ENCODE measurements at regions not wholly inside any gene's neighbourhood (a gene's known extent, or its start where the extent isn't known, plus 50 kb on each side); places are given as distances from the start of the nearest gene placed in this dataset.

DNA sequence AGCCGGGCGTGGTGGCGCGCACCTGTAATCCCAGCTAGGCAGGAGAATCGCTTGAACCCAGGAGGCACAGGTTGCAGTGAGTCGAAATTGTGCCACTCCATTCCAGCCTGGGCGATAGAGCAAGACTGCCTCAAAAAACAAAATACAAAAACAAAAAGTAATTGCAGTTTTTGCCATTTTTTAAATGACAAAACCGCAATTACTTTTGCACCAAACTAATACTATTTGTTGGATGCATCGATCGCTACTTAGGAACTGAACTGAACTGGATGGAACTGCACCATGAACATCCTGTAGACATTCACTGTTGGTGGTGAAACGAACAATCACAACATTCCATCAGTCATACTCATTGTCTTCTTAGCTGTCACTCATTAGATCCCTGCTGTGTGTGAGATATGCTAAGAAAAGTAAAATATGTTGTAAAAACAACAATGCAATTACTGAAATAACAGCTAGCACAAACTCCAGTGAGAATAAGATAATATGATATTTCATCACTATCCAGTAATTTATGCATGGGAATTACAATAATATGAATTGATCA lies 341.2 kb downstream of the ACTR3B start:
- Histone ChIP-seq H3K36me3 (ENCODE audit: insufficient read depth, low read length) (no peaks in the 10 kb centered on the region), H3K4me2 (ENCODE audit: low read length) (no peak overlapping the region), H3K27me3 (ENCODE audit: insufficient read depth, low read length) (no peaks in the 10 kb centered on the region), H3K9me3 (ENCODE audit: insufficient read depth, low read depth, low read length) (peaks cover 3% of the 10 kb centered on the region), H3K27ac (ENCODE audit: low read depth, low read length) (no peak overlapping the region), H3K4me1 (ENCODE audit: insufficient read depth, low read length) (no peaks in the 10 kb centered on the region), H2AFZ (ENCODE audit: low read depth, low read length) (no peak overlapping the region), H3K4me3 (ENCODE audit: insufficient read depth, low read depth, low read length) (no peak overlapping the region), H4K20me1 (ENCODE audit: insufficient read depth, low read length) (no peaks in the 10 kb centered on the region), H3K79me2 (ENCODE audit: insufficient read depth, low read length) (no peaks in the 10 kb centered on the region), H3K9ac (ENCODE audit: low read length) (no peak overlapping the region)
- FAIRE-seq: no peak
- H3K27me3 Mint-ChIP-seq (ENCODE audit: low read depth, unreplicated experiment): peaks cover 18% of the 10 kb centered on the region
- H3K4me1 Mint-ChIP-seq (ENCODE audit: low read depth, unreplicated experiment): no peaks in the 10 kb centered on the region
- TF ChIP-seq, protein P1, sequence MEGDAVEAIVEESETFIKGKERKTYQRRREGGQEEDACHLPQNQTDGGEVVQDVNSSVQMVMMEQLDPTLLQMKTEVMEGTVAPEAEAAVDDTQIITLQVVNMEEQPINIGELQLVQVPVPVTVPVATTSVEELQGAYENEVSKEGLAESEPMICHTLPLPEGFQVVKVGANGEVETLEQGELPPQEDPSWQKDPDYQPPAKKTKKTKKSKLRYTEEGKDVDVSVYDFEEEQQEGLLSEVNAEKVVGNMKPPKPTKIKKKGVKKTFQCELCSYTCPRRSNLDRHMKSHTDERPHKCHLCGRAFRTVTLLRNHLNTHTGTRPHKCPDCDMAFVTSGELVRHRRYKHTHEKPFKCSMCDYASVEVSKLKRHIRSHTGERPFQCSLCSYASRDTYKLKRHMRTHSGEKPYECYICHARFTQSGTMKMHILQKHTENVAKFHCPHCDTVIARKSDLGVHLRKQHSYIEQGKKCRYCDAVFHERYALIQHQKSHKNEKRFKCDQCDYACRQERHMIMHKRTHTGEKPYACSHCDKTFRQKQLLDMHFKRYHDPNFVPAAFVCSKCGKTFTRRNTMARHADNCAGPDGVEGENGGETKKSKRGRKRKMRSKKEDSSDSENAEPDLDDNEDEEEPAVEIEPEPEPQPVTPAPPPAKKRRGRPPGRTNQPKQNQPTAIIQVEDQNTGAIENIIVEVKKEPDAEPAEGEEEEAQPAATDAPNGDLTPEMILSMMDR (IDR thresholded peaks at IDR 0.05; ENCODE audit: insufficient read depth, low read depth, low read length): no peak
- TF ChIP-seq EZH2 (IDR thresholded peaks at IDR 0.05; ENCODE audit: insufficient read depth, low read length): no peak
- DNase-seq (ENCODE audit: low read depth): no peak
- H3K9me3 Mint-ChIP-seq (ENCODE audit: unreplicated experiment): no peaks in the 10 kb centered on the region
- H3K4me3 Mint-ChIP-seq (ENCODE audit: unreplicated experiment): no peak overlapping the region
- no peak overlapping the region for H3K27ac Mint-ChIP-seq (ENCODE audit: unreplicated experiment)
- no peaks in the 10 kb centered on the region for H3K36me3 Mint-ChIP-seq (ENCODE audit: low read depth, unreplicated experiment)

DNA sequence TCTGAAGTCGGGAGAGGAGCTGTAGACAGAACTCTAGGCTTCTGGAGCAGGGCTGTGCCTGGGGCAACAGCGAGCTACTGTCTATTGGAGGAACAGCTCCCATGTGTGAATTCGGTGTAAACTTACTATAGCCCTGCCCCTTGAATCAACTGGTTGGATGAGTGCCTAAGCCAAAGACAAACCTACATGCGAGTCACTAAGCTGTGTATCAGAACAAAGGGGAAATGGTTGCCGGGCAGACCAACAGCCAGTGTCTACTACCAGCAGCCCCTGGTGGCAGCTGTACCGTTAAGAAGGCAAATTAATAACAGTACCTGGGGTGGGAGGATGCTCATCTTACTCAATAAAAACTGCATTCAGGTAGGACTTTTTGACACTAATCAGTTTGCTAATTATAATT lies 343.6 kb downstream of the ACTR3B start:
- no peaks in the 10 kb centered on the region for H3K36me3 ChIP-seq (ENCODE audit: insufficient read depth, low read length)
- Mint-ChIP-seq H3K27ac (ENCODE audit: unreplicated experiment) (no peak overlapping the region), H3K9me3 (ENCODE audit: unreplicated experiment) (peaks cover 3% of the 10 kb centered on the region), H3K4me3 (ENCODE audit: unreplicated experiment) (no peak overlapping the region), H3K27me3 (ENCODE audit: low read depth, unreplicated experiment) (peaks cover 19% of the 10 kb centered on the region), H3K36me3 (ENCODE audit: low read depth, unreplicated experiment) (no peaks in the 10 kb centered on the region), H3K4me1 (ENCODE audit: low read depth, unreplicated experiment) (no peaks in the 10 kb centered on the region)
- FAIRE-seq (no peak), DNase-seq (ENCODE audit: low read depth) (no peak)
- H2AFZ ChIP-seq (ENCODE audit: low read depth, low read length): no peak overlapping the region
- H3K4me3 ChIP-seq (ENCODE audit: insufficient read depth, low read depth, low read length): no peak overlapping the region
- H3K27me3 ChIP-seq (ENCODE audit: insufficient read depth, low read length): no peaks in the 10 kb centered on the region
- H3K79me2 ChIP-seq (ENCODE audit: insufficient read depth, low read length): no peaks in the 10 kb centered on the region
- peaks cover 8% of the 10 kb centered on the region for H3K9me3 ChIP-seq (ENCODE audit: insufficient read depth, low read depth, low read length)
- no peaks in the 10 kb centered on the region for H3K4me1 ChIP-seq (ENCODE audit: insufficient read depth, low read length)
- H4K20me1 ChIP-seq (ENCODE audit: insufficient read depth, low read length): no peaks in the 10 kb centered on the region
- H3K4me2 ChIP-seq (ENCODE audit: low read length): no peak overlapping the region
- TF ChIP-seq, protein P1 (IDR thresholded peaks at IDR 0.05; ENCODE audit: insufficient read depth, low read depth, low read length): no peak
- TF ChIP-seq EZH2 (IDR thresholded peaks at IDR 0.05; ENCODE audit: insufficient read depth, low read length): no peak
- no peak overlapping the region for H3K27ac ChIP-seq (ENCODE audit: low read depth, low read length)
- H3K9ac ChIP-seq (ENCODE audit: low read length): no peak overlapping the region

DNA sequence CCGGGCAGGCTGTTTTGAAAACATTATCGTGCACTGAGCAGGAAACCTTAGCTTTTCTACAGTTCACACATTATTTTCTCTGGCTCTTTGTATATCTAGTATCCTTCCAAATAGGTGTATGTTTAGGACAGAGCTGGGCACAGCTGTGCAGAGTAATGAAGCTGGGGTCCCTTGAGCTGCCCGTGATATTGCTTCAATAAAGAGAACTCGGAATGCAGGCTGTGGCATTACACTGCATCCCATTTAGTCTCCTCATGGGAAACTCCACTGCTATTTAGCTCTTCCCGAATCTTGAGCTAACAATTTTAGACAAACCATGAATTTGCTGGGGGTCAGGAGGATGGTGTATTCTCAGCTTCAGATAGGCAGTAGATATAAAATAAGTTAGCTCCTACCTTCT lies 348.3 kb downstream of the ACTR3B start:
- Histone ChIP-seq H3K4me2 (ENCODE audit: low read length) (no peak overlapping the region), H3K9ac (ENCODE audit: low read length) (no peak overlapping the region), H3K9me3 (ENCODE audit: insufficient read depth, low read depth, low read length) (peaks cover 17% of the 10 kb centered on the region), H3K36me3 (ENCODE audit: insufficient read depth, low read length) (no peaks in the 10 kb centered on the region), H3K4me3 (ENCODE audit: insufficient read depth, low read depth, low read length) (no peak overlapping the region), H3K27me3 (ENCODE audit: insufficient read depth, low read length) (no peaks in the 10 kb centered on the region), H2AFZ (ENCODE audit: low read depth, low read length) (no peak overlapping the region), H4K20me1 (ENCODE audit: insufficient read depth, low read length) (no peaks in the 10 kb centered on the region), H3K27ac (ENCODE audit: low read depth, low read length) (no peak overlapping the region), H3K4me1 (ENCODE audit: insufficient read depth, low read length) (no peaks in the 10 kb centered on the region), H3K79me2 (ENCODE audit: insufficient read depth, low read length) (no peaks in the 10 kb centered on the region)
- DNase-seq (ENCODE audit: low read depth) (no peak), FAIRE-seq (no peak)
- Mint-ChIP-seq H3K27ac (ENCODE audit: unreplicated experiment) (no peak overlapping the region), H3K4me3 (ENCODE audit: unreplicated experiment) (no peak overlapping the region), H3K36me3 (ENCODE audit: low read depth, unreplicated experiment) (no peaks in the 10 kb centered on the region), H3K4me1 (ENCODE audit: low read depth, unreplicated experiment) (no peaks in the 10 kb centered on the region), H3K9me3 (ENCODE audit: unreplicated experiment) (peaks cover 4% of the 10 kb centered on the region), H3K27me3 (ENCODE audit: low read depth, unreplicated experiment) (peaks cover 22% of the 10 kb centered on the region)
- no peak for TF ChIP-seq EZH2 (IDR thresholded peaks at IDR 0.05; ENCODE audit: insufficient read depth, low read length)
- TF ChIP-seq, protein P1 (IDR thresholded peaks at IDR 0.05; ENCODE audit: insufficient read depth, low read depth, low read length): no peak
